Lower lobe of right lung (tissue), 2 donors: ENCODE measurements at regions not wholly inside any gene's neighbourhood (a gene's known extent, or its start where the extent isn't known, plus 50 kb on each side); places are given as distances from the start of the nearest gene placed in this dataset.

Source experiments
- ATAC-seq, 2 donors: fragments of 200-7000 bp; cut with Tn5 transposase; one replicate each; pipeline ENCODE4 v1.9.1; 2020 to 2022; ENCODE audit warnings: mild to moderate bottlenecking in 2 of 2, moderate library complexity in 2 of 2
- DNase-seq: peaks from one replicate; pipeline ENCODE4 v3.0.0-alpha.2; 2020
- H3K27ac ChIP-seq: fragments of 200-600 bp; one replicate; pipeline ENCODE4 v1.8.0; 2022
- H3K27me3 ChIP-seq: fragments of 200-600 bp; one replicate; pipeline ENCODE4 v1.8.0; 2022; ENCODE audit warnings: low read depth
- H3K36me3 ChIP-seq: fragments of 200-600 bp; one replicate; pipeline ENCODE4 v1.8.0; 2022; ENCODE audit warnings: mild to moderate bottlenecking
- H3K4me1 ChIP-seq: fragments of 200-600 bp; one replicate; pipeline ENCODE4 v1.8.0; 2022
- H3K4me3 ChIP-seq: fragments of 200-600 bp; one replicate; pipeline ENCODE4 v1.8.0; 2022; ENCODE audit warnings: mild to moderate bottlenecking
- H3K9me3 ChIP-seq: fragments of 200-600 bp; one replicate; pipeline ENCODE4 v1.8.0; 2022
- CTCF ChIP-seq: fragments of 200-600 bp; IDR thresholded peaks from one replicate; pipeline ENCODE4 v1.8.0; 2022; ENCODE audit warnings: antibody characterized with exemption, mild to moderate bottlenecking
- intact Hi-C: fragments of 100-400 bp; cut with DNase I; formaldehyde crosslinking; loops from one replicate; pipeline ENCODE4 v1.11.0; 2022
- donor health status: DM: no; HTN: yes; CAD: no; lungs with severe emphysema.

GRCh38 chr13:97079726-97080125 is 85.5 kb upstream of the OXGR1 start:
- intact Hi-C loops: no loop called here
- no peak for TF ChIP-seq CTCF
- no peak overlapping the region for H3K4me3 ChIP-seq
- DNase-seq (no peak), ATAC-seq (no peak)
- no peaks in the 10 kb centered on the region for H3K27me3 ChIP-seq
- peaks cover 7% of the 10 kb centered on the region for H3K9me3 ChIP-seq
- H3K36me3 ChIP-seq: no peaks in the 10 kb centered on the region
- H3K4me1 ChIP-seq: no peaks in the 10 kb centered on the region
- H3K27ac ChIP-seq: no peak overlapping the region

GRCh38 chr13:97082461-97083207 is 88.4 kb upstream of the OXGR1 start:
- DNase-seq (no peak), ATAC-seq (no peak)
- H3K27ac ChIP-seq: no peak overlapping the region
- H3K9me3 ChIP-seq: peaks cover 13% of the 10 kb centered on the region
- intact Hi-C loops: no loop called here
- H3K4me3 ChIP-seq: no peak overlapping the region
- H3K4me1 ChIP-seq: no peaks in the 10 kb centered on the region
- H3K27me3 ChIP-seq: no peaks in the 10 kb centered on the region
- no peak for TF ChIP-seq CTCF
- no peaks in the 10 kb centered on the region for H3K36me3 ChIP-seq

- Histone ChIP-seq H3K4me3 (no peak overlapping the region), H3K9me3 (peaks cover 13% of the 10 kb centered on the region), H3K4me1 (no peaks in the 10 kb centered on the region), H3K27me3 (no peaks in the 10 kb centered on the region), H3K36me3 (no peaks in the 10 kb centered on the region), H3K27ac (no peak overlapping the region)
- no peak for TF ChIP-seq CTCF
- intact Hi-C loops: no loop called here
- DNase-seq (no peak), ATAC-seq (no peak)
Measured at GRCh38 chr13:97091196-97091595, 96.9 kb upstream of the OXGR1 start.

- TF ChIP-seq CTCF: no peak
- DNase-seq (no peak), ATAC-seq (no peak)
- Histone ChIP-seq H3K4me1 (no peaks in the 10 kb centered on the region), H3K27me3 (no peaks in the 10 kb centered on the region), H3K4me3 (no peak overlapping the region), H3K27ac (no peak overlapping the region), H3K36me3 (no peaks in the 10 kb centered on the region), H3K9me3 (no peaks in the 10 kb centered on the region)
- intact Hi-C loops: no loop called here
Measured at GRCh38 chr13:97100821-97101220, 106.5 kb upstream of the OXGR1 start.

- Histone ChIP-seq H3K4me1 (no peaks in the 10 kb centered on the region), H3K4me3 (no peak overlapping the region), H3K27ac (no peak overlapping the region), H3K27me3 (no peaks in the 10 kb centered on the region), H3K36me3 (no peaks in the 10 kb centered on the region), H3K9me3 (no peaks in the 10 kb centered on the region)
- intact Hi-C loops: no loop called here
- DNase-seq: no peak
- TF ChIP-seq CTCF: no peak
- no peak for ATAC-seq
Measured at GRCh38 chr13:97101912-97102708, 107.8 kb upstream of the OXGR1 start.
